GM12872 (cell line): ENCODE measurements at regions not wholly inside any gene's neighbourhood (a gene's known extent, or its start where the extent isn't known, plus 50 kb on each side); places are given as distances from the start of the nearest gene placed in this dataset.

ENCODE experiments used
- TF ChIP-seq, protein P1 (sequence below): IDR thresholded peaks from 3 replicates; pipeline ENCODE4 v1.5.1; 2011; ENCODE audit warnings: low read depth, mild to moderate bottlenecking, low read length, moderate library complexity; ENCODE audit not compliant: insufficient read depth

DNA sequence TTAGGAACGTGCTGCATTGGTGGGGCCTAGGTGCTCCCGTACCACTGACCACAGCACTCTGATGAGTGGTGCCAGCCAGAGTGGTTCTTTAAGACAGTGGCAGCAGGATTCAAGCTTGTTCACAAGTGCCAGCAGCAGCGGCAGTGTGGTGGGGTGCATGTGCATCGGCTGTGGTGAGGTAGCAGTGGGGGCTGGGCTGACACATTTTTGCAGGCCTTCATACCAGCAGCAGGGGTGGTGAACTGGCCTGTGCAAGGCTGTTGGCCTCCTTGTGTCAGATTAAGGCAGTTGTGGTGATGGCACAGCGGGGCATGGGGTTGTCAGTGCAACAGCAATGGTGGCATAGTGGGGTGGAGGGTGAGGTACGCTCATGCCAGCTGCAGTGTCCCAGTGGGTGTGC is 131.4 kb downstream of the PABPC4L start:
- TF ChIP-seq, protein P1, sequence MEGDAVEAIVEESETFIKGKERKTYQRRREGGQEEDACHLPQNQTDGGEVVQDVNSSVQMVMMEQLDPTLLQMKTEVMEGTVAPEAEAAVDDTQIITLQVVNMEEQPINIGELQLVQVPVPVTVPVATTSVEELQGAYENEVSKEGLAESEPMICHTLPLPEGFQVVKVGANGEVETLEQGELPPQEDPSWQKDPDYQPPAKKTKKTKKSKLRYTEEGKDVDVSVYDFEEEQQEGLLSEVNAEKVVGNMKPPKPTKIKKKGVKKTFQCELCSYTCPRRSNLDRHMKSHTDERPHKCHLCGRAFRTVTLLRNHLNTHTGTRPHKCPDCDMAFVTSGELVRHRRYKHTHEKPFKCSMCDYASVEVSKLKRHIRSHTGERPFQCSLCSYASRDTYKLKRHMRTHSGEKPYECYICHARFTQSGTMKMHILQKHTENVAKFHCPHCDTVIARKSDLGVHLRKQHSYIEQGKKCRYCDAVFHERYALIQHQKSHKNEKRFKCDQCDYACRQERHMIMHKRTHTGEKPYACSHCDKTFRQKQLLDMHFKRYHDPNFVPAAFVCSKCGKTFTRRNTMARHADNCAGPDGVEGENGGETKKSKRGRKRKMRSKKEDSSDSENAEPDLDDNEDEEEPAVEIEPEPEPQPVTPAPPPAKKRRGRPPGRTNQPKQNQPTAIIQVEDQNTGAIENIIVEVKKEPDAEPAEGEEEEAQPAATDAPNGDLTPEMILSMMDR, result no peak

DNA sequence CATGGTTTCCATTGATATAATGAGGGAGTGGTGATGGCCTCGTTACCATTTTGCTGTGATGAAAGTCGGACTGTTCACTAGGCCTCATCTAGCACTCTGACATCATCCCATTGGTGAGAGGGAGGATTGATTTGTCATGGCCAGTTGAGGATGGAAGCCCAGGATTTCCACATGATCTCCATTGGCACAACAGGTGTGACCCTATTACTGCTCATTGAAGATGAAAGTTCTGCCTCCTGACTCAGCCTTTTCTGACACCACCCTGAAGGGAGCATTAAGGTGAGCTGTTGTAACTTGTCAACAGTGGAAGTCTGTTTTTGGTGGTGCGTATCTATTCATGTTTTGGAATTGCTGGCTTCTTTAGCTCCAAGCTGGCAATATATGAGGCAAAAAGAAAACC is 144.2 kb downstream of the PABPC4L start:
- TF ChIP-seq, protein P1, result no peak

DNA sequence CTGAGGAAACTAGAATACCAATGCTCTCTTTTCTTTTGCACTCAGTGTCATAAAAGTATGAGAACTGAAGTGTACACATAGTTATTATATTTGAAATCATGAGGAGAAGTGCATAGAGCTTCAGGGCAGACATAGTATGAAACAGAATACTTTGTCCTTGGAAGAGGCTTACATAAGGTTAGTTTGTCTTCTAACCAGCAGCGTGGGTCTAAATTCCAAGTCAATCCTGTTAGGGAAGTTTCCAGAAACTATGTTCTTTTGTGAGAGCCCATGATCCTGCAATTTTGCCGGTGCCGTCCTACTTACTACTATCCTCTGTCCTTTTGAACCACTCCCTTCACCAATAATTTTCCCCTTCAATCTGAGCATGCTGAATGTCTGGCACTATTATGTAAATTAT is 156.2 kb downstream of the PABPC4L start:
- TF ChIP-seq, protein P1, result no peak

DNA sequence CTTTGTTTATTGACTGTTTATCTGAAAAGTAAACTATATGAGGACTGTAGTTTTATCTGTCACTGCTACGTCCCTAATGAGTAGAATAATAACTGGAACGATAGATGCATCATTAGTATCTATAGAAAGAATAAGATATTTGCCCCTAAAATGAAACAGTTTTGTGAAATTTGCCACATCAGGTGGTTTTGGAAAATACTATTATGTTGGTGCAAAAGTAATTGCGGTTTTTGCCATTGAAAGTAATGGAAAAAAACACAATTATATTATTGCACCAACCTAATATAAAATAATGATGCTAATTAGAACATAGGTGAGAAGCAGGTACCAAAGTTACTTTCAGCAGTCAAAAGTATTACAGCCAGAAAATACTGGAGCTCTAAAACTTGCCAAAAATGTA is 158.3 kb downstream of the PABPC4L start:
- TF ChIP-seq, protein P1, result no peak

DNA sequence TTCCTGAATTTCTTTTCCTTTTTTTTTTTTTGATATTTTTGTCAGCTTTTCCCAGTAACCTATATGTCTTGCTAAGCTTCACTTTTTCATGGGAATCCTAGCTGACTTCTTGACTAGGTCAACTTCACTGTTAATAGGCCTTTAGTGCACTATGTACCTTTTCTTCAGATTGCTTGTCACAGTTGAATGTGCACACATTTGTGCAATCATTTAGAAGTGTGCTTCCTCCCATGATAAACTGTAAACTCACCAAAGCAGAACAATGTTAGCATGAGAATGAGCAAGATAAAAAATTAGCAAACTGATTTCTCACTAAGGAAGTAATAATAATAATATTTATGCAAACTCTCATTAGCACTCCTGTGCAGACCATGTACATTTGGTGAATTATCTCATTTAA is 173.2 kb downstream of the PABPC4L start:
- TF ChIP-seq, protein P1, result no peak

DNA sequence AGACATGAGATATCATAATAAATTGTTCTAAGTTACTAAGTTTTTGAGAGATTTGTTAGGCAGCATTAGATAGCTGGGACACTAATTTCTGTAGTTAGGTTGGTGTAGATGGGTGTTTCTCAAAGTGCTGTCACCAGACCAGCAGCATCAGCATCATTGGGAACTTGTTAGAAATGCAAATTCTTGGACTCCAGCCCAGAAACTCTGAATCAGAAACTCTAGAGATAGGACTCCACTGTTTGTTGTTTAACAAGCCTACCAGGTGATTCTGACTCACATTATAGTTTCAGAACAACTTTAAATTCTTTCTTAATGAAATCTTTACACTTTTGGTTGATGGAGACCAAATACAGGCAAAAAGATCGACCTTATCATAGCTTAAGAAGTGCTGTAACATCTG is 173.7 kb downstream of the PABPC4L start:
- TF ChIP-seq, protein P1, result no peak

DNA sequence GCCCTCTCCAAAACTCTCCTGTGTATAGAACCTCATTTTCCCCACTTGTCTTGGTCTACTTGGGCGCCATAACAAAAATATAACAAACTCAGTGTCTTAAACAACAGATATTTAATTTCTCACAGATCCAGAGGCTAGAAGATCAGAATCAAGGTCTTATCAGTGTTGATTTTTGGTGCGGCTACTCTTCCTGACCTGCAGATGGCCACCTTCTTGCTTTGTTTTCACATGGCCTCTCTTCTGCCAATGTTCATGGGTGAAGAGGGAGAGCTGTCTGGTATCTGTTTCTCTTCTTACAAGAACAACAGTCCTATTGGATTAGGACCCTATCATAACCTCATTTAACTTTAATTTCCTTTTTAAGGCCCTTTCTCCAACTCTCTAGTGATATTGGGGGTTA is 177.3 kb downstream of the PABPC4L start:
- TF ChIP-seq, protein P1, result 0 out of 3 replicates have a peak, but pooled peaks have one; percentile 17

DNA sequence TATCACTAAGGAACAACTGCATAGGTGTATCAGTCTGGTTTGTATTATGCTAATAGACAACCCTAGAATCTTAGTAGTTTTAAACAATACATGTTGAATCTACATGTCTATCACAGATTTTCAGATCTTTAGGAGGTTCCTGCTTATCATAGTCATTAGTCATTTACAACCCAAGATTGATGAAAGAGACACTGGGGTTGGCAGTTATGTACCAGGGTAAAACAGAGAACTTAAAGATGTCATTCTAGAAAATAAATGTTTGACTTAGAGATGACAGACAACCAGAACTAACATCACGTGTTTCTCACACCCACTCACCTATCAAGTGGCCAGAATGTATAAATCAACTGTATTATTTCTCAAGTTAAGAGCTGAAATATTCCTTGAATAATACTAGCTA is 181.9 kb downstream of the PABPC4L start:
- TF ChIP-seq, protein P1, result no peak
